ENCODE measurements at regions not wholly inside any gene's neighbourhood (a gene's known extent, or its start where the extent isn't known, plus 50 kb on each side); places are given as distances from the start of the nearest gene placed in this dataset.

DNA sequence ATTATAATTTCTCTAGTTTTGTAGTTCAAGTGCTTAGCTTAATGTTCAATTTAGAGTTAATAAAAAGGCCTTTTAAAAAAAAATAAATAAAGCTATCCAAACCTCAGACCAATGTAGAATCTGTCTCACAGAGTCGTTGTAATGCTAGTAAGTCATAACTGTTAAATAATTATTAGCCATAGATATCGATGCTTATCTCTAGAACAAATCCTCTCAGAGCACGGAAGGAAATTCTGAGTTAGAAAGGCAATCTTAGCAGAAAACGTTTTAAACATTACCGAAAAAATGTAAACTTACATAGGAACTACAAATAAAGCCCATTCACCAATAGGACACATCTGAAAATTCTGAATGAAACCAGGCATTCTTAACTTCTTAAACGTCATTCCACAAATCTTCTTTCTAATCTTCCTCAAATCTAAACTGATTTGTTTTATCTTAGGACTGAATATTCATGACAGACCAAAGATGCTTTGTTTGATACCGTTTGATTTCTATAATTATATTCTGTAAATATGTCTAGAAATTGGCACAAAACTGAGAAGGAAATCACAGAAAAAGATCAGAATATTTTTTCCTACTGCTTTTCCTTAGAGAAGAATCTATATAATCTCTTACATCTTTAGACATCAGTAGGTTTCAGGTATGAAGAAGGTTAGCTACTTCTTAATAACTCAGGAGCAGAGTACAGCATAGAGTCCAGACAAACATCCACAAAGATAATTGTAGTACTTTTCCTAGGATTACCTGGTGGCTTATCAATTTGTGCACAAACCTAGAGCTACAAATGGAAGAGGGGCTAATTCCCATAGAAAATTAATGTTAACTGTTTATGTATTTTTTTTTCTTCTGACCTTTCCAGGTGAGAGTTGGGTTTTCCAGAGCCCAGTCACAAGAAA lies 140.7 kb downstream of the BTC start:
- no peak for DNase-seq

DNA sequence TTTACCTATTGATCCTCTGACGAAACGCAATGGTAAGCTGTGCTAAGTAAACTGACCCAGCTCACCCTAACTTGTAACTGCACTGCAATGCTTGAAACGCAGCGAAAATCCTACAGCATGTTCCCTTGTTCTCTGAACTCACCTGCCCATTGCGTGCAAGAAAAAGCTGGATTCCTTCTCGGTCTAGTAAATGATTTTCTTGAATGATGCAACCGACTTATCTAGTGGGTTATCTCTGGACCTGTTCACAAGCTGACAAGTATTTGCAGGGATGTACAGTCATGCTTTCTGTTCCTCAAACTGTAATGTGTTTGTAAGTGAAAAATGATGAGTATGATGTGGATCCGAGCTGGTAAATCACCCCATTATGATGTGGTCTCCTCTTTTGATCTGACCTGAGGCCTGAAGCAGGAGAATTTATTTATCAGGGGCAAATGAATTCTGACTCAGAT lies 140.1 kb downstream of the BTC start:
- DNase-seq = no peak

DNA sequence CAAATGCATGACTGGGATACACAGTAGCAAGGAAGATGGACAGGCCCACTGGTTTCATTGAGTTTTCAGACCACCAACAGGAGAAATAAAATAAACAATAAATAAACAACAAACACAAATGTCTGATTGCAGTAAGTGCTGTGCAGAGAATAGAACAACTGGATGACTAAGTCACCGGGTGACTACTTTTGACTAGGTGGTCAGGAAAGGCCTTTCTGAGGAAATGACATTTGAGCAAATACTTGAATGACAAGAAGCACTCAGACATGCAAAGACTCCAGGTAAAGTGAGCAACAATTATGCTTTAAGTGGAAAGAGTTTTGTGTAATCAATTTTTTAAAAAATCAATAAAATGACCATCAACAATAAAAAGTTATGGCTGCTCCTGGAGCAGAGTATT lies 137.7 kb downstream of the BTC start:
- no peak for DNase-seq

DNA sequence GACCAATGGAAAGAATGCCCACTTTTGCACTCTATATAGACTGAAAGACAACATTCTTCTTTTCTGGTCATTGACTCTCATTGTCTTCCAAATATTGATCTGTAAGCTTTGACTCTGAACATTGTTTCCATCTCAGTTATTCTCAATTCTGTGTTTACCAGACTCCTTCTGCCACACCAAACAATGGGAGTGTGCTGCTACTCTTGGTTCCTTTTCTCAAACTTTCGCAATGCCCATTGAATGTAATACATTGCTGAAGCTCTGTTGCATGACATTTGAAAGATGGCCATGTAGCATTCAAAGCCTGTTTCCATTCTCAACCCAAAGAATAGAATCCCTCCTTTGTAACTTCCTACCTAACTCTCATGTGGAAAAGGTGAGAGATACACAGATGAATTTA lies 136.2 kb downstream of the BTC start:
- DNase-seq = no peak

DNA sequence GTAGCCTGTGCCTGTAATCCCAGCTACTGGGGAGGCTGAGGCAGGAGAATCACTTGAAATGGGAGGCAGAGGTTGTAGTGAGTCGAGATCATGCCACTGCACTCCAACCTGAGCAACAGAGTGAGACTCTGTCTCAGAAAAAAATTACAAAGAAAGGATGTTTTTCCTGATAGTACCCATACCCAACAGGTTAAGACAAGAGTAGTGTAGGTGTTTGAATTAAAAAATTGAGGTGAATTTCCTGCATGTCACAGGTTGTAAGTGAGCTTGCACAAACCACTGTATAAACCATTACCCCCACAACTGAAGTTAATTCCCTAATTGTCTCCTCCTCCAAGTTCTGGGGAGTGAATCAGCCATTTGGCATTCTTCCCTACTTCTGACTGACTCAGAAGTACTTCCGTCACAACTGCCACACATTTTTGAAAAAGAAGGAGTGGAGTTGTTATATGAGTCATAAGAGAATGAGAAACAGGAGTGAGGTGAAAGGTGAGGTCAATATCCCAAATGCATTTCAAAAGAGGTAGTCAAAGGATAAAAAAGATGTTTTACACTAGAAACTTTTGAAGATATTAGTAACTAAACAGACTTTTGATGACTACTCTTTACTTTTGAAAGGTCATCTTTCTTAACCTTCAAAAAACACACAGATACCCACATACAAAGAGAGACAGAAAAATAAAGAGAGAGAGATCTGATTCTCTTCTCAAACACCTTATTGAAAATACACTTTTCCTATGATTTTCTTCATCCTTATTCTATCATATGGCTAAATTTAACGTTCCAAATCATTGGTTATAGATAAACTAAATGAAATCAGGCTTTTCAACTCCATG lies 134.5 kb downstream of the BTC start:
- no peak for DNase-seq

DNA sequence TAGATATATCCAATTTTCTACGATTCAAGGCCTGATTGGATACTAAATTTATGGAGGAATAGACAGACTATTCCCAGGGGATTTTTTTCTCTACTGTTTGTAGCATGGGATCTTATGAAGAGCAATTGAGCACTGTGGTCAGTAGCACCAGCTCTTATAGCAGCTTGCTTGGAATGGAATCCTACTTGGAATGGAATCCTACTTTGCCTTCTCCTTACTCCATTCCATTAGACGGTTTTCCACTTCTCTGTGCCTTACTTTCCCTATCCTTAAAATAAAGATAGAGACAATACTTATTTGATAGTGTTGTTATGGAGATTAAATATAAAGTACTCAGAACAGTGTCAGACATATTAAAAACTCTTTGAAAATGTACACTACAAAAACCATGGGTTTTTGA lies 133.5 kb downstream of the BTC start:
- DNase-seq = no peak

DNA sequence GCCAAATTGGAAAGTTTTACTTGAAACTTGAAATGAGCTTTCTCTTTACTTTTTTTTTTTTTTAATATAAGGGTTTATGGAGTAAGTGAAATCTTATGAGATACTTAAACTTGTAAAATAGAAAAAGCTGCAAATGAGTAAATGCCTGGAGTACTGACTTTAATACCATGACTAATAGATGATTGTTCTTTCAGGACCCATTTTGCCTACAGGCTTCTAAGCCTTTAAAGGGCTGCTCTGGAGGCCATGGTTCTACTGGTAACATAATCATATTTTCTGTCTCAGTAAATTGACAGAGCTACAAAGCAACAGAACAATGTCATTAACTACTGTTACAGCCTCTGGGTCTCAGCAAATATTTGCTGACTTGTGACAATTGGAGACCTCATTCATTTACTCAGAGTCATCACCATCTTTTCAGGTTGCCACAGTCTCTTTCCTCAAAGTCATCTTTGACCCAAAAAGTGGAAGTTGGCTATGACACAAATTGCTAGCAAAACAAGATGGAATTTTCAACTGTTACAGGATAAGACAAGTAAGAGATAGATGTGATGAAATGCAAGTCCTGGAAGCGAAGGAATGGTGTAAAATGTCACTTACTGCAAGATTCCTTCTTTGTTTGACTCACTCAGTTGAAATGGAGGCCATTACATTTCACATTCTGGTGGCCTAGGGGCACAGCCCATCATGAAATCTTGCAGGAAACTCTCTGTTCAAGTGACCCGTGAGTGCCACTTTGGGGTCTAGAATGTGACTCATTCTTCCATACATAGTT lies 132.7 kb downstream of the BTC start:
- DNase-seq = no peak

DNA sequence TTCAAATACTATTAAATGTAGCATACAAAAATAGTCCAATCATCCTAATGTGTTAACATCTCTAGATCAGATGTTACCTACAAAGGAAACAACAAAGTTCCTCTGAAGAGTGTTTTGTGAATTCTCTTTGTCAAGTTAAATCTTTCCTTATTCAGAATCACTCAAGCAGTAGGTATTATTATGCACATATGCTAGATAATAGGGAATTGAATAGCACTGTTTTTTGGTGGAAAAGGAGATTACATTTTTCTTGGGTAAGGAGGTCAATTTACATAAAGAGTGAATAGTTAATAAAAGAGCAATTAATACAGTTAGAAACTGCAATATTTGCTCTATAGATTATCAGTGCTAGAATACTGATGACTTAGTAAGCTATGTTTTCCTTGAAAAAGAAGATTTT lies 130.7 kb downstream of the BTC start:
- no peak for DNase-seq

DNA sequence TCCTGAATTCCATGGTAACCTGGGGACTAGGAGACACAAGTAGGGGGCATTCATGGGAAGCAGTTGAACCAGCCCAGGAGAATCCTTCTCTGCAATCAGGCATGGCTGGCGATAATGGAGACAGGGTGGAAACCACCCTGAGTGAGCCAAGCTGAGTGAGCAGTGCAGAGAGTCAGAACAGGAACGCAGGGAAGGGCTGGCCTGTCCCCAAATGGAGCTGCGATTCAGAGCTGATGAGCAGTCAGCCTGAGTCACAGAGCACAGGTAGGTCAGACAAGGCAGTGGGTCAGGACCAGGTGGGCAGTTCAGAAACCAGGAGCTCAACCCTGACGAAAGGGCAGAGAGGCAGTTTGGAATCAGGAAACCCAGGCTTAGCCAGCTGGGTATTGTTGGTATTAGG lies 129.0 kb downstream of the BTC start:
- DNase-seq = no peak

DNA sequence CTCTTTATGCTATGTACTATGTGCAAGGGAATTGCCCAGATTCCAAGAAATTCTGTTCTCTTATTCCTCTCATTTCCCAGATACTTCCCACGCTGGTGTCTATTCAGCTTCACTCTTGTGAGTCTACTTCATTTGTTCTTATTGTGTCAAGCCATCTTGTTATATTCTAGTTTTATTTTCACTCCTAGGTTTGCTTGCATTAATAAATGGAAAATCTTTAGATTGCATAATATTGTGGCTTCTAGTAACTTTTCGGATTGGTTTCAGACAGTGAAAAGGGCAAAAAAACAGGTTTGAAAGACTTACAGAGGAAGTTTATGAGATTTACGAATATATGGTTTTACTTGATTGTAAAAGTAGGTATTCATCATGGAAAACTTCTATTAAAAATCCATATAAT lies 128.4 kb downstream of the BTC start:
- DNase-seq = no peak

DNA sequence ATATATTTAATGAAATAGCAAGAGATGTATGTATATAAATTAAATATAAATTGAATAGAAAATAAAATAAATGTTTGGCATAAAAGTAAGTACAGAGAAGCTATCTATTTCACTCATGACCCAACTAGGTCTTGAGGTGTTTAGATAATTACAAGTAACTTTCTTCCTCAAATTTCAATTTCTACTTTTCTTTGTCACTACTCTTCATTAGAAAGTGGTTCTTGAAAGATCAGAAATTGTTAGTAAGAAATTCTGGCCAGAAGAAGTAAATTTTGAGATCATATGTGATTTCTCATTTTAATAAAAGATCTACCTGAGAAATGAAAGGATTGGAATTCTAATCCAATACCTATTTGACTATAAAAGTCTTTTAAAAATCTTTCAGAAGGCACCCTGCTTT lies 126.9 kb downstream of the BTC start:
- DNase-seq = no peak

DNA sequence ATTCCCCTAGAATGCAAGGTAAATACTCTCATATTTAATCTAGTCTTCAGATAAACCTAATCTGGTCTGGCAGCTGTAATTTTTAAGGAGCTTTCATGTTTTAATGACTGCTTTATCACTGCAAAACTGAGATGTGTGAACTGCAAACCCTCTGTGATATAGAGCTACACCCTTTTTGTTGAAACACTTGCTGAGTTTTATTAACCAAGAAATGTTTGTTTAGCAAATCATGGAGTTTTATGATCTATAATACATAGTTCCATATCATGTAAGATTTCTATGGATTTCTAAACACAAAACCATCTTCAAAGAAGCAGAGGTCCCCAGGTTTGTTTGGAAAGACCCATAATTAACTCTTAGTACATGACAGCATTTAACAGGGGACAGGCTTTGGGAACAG lies 126.4 kb downstream of the BTC start:
- no peak for DNase-seq

DNA sequence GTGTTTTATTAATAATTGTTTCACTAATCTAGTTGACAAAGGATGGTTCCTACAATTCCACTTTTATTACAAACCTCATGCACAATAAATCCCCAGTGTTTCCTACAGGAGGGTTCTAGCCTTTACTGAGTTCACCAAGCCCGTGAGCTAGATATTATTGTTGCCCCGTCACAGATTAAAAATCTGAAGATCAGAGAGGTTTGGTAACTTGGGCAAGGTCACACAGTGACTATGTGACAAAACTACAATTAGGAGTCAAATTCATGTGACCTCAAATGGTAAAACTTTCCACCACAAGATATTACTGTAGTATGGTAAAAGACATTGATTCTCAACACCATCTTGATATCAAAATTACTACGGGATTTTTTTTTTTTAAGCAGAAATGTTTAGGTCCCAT lies 124.6 kb downstream of the BTC start:
- no peak for DNase-seq

DNA sequence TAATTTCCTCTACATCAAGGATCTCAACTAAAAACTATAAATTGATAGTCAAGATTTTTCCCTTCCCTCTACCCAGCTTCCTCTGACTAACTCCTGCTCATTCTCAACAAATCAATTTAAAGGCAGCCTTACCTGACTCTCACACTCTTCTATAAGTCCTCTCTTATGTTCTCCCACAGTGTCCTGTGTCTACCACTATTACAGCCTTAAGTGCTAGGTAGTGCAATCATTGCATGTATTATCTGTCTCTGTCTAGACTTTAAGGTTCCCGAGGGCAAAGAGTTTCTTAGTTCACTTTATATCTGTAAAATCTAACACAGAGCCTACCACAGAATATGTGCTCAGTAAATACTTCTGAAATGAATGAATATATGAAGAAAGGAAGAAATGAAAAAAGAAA lies 123.7 kb downstream of the BTC start:
- no peak for DNase-seq

DNA sequence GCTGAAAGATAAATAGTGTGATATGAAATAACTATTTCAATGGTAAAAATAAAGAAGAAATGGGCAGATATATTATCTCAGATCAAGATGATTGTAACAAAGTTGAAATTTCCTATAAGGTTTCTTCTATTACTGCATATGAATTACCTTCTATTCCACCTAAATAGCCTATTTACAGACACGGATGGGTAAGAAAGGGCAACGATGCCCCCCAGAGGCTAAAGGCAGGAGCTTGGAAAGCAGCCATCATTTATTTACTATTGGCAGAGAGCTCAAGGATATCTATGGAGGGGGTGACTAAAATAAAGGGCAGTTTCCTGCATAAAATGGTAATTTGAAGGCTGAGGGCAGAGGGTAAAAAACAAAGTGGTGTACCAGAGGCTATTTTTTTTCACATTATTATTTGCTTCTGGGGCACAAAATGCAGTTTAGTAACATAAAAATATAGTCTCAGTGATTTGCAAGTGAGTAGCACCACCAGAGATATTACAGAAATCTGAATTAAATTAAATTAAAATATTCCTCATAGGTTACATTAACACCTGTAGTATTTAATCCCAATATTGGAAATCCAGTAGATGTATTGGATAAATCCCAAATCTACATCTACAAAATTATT lies 123.1 kb downstream of the BTC start:
- DNase-seq = peak in 3 of 4 experiments; percentile 1 to 7 (median 1)

DNA sequence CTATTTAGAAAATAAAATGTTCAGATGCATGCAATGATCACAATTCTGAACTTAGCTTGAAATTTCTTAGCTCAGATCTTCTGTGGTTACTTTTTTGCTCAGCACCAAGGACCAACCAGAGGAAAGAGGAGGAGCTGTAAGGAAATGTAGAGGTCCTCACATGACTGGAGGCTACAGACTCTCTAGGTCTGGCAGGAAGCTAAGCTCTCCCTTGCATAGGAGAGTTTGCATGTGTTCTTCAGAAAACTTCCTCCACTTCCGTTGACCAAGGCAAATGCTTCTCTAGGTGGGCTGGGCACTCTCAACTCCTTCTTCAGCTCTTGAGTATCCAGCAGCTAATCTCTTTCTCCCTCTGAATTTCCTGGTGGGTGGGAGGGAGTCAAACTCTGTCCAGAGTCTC lies 119.6 kb downstream of the BTC start:
- no peak for DNase-seq

DNA sequence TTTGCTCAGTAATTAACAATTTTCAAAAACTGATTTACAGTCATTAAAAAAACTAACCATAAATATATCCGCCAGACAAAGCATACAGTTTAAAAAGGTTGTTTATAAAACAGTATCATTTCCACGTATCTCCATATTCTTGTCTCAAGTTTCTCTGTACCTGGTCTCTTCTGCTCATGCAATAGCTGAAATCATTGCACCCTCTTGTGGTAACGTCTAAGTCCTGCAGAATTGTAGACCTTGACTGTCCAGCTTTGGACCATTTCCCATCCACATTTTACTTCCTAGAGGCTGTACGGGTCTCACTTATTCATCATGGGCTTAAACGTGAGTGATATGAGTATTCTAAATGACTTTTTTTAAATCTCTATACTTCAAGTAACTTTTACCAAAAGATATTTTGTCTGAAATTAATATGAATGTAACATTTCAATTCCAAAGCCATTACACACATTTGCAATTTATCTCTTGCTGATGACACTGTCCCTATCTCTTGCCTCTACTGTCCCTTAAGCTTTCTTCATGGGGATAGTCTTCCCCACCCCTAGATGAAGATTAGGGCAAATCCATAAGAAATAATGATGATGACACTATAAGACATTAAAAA lies 118.5 kb downstream of the BTC start:
- DNase-seq = no peak

DNA sequence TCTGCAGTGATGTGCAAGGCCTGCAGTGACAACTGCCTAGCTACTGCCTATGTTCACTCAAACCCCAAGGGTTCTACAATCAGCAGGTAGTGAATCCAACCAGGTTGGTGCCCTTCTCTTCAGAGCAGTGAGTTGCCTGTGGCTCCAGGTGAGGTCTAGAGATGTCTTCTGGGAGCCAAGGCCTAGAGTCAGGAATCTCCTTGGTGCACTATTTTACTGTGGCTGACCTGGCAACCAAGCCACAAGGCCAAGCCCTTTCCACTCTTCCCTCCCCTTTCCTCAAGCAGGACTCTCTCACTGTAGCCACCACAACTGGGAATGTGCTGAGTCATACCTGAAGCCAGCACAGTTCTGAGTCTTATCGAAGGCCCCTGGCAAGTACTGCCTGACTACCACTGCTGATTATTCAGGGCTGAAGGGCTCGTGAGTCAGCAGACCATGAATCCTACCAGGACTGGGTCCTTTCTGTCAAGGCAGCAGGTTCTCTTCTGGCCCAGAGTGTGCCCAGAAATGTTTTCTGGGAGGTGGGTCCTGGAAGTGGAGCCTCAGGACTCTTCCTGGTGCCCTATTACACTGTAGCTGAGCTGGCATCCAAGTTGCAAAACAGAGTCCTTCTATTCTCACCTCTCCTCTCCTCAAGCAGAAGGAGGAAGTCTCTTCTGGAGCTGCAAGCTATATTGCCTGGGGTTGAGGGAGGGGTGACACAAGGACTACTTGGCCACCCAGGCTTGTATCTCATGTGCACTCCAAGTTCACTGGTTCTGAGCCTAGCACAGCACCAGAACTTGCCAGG lies 111.6 kb downstream of the BTC start:
- no peak for DNase-seq

DNA sequence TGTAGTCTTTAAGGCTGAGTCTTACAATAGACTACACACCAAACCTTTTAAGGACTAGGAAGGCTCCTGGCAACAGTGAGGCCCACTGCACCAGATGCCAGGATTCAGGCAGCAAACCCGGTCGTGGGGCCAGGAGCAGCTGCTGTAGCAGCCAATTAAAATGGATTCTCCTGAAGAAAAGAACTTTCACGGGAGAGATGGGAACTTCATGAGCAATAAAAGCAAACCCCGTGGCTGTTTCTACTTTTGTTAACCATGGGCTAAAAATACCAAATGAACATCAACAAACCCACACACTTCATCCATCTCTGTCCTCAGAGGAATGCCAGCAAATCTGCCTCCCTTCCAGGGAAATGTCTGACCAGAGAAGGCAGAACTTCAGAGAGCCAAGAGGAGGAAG lies 101.4 kb downstream of the BTC start:
- DNase-seq = no peak
